ENCODE measurements at regions not wholly inside any gene's neighbourhood (a gene's known extent, or its start where the extent isn't known, plus 50 kb on each side); places are given as distances from the start of the nearest gene placed in this dataset.

DNA sequence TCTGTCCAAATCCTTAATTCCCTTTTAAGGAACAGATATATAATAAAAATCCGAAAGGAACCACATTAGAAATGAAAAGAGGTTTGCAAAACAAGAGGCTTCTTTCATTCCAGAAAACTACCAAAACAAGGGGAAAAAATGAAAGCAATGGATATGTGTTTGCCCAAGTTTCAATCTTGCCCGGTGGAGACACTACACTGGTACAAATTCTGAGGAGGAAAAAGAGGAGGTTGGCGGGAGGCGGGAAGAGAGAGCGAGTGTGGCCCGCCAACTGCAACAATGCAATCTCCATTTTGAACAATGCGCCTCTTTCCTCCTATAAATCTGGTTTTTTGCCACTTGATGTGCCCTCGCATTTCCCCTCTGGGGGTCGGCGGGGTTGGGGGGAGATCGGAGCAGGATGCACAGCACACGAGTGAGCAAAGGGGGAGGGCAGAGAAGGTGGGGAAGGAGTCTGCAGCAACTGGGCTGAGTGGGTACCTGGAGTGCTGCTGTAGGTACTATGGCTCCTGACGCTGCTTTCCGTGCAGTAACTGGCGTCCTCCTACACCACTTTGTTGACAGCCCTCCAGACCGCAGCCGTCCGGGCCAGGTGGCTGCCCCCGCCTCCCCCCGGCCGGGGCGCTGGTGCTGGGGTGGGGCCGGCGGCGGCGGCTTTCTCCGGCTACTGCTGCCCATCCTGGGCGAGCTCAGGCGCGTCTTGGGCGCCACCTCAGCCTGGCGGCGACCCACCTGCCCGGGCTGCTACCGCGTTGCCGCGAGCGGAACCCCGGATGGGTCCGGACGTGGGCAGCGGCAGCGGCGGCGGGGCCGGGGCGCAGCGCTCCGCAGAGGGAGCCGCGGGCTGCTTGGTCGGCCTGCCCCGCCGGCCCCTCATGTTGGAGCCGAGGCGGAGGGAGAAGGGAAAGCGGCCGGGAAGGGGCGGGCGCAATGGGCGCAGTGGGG, 93.8 kb upstream of the PLEKHM1 start:
- POLR2A ChIA-PET: no interaction called here
- Histone ChIP-seq H3K4me3 (replicated peaks in 1 of 3; ENCODE audit: insufficient read depth in 1 of 3, low read depth in 1 of 3, low read length in 3 of 3) (peak overlapping the region; percentile 25 to 87 (median 71)), H3K4me2 (ENCODE audit: insufficient read depth, low read length) (peak overlapping the region; percentile 92), H3K9me1 (replicated peaks; ENCODE audit: control insufficient read depth, extremely low read depth, insufficient read depth, low read length) (no peaks in the 10 kb centered on the region), H3K9me3 (replicated peaks; ENCODE audit: control insufficient read depth, insufficient read depth, low read length) (no peaks in the 10 kb centered on the region), H3K36me3 (ENCODE audit: control insufficient read depth in 2 of 2, extremely low read depth in 1 of 2, insufficient read depth in 2 of 2, low read length in 2 of 2) (peaks cover 0 to 6% of the 10 kb centered on the region in 2 experiments), H4K20me1 (replicated peaks; ENCODE audit: control insufficient read depth, extremely low read depth, insufficient read depth, low read length) (peaks cover 2% of the 10 kb centered on the region), H3K4me1 (ENCODE audit: control insufficient read depth, extremely low read depth, insufficient read depth, low read length) (peaks cover 12% of the 10 kb centered on the region), H3K9ac (replicated peaks; ENCODE audit: extremely low read depth, insufficient read depth, low read length) (peak overlapping the region; percentile 98), H2AFZ (ENCODE audit: low read depth, low read length) (peak overlapping the region; percentile 84), H3K79me2 (ENCODE audit: control insufficient read depth, insufficient read depth, low read length) (peaks cover 47% of the 10 kb centered on the region), H3K27me3 (ENCODE audit: control insufficient read depth in 2 of 2, insufficient read depth in 2 of 2, low read length in 2 of 2) (no peaks in the 10 kb centered on the region), H3K27ac (ENCODE audit: insufficient read depth, low read depth, low read length) (peak overlapping the region; percentile 39)
- TF ChIP-seq POLR2A (IDR thresholded peaks at IDR 0.05; ENCODE audit: low read depth, low read length) (peak; percentile 32), POLR2AphosphoS5 (IDR thresholded peaks at IDR 0.05; ENCODE audit: insufficient read depth, low read depth, low read length) (peak; percentile 46), JUN (IDR thresholded peaks at IDR 0.05; ENCODE audit: borderline replicate concordance, insufficient read depth, insufficient read length, low read depth) (no peak), MYC (IDR thresholded peaks at IDR 0.05; ENCODE audit: low read depth, low read length) (peak; percentile 28), GATA2 (IDR thresholded peaks at IDR 0.05; ENCODE audit: insufficient read depth, insufficient read length, low read depth, low read length) (no peak), FOS (IDR thresholded peaks at IDR 0.05; ENCODE audit: borderline replicate concordance, insufficient read depth, low read length) (no peak), EZH2 (IDR thresholded peaks at IDR 0.05; ENCODE audit: borderline replicate concordance, low read depth, low read length, severe bottlenecking) (no peak)
- TF ChIP-seq, protein P1, sequence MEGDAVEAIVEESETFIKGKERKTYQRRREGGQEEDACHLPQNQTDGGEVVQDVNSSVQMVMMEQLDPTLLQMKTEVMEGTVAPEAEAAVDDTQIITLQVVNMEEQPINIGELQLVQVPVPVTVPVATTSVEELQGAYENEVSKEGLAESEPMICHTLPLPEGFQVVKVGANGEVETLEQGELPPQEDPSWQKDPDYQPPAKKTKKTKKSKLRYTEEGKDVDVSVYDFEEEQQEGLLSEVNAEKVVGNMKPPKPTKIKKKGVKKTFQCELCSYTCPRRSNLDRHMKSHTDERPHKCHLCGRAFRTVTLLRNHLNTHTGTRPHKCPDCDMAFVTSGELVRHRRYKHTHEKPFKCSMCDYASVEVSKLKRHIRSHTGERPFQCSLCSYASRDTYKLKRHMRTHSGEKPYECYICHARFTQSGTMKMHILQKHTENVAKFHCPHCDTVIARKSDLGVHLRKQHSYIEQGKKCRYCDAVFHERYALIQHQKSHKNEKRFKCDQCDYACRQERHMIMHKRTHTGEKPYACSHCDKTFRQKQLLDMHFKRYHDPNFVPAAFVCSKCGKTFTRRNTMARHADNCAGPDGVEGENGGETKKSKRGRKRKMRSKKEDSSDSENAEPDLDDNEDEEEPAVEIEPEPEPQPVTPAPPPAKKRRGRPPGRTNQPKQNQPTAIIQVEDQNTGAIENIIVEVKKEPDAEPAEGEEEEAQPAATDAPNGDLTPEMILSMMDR (IDR thresholded peaks at IDR 0.05; ENCODE audit: extremely low read depth in 1 of 2, insufficient read depth in 1 of 2, low read depth in 1 of 2, low read length in 2 of 2): no peak
- TF ChIP-seq, protein P2, sequence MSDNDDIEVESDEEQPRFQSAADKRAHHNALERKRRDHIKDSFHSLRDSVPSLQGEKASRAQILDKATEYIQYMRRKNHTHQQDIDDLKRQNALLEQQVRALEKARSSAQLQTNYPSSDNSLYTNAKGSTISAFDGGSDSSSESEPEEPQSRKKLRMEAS (IDR thresholded peaks at IDR 0.05; ENCODE audit: insufficient read depth, insufficient read length): no peak
- peak; percentile 90 for FAIRE-seq
- CTCF ChIA-PET: no interaction called here
- dilution Hi-C loops (cut with MboI; ENCODE audit: extremely low pct_ligation_motif_present, low sequenced_read_pairs): no loop called here
- intact Hi-C loops (cut with micrococcal nuclease): no loop called here
- no TSS peak for BruUV-seq (replicated peaks)
- peak; percentile 60 for DNase-seq (ENCODE audit: low read depth, low spot score)
